PFSK-1 (cell line): ENCODE measurements at regions not wholly inside any gene's neighbourhood (a gene's known extent, or its start where the extent isn't known, plus 50 kb on each side); places are given as distances from the start of the nearest gene placed in this dataset.

Experiments used
- FOXP2 ChIP-seq: optimal IDR thresholded peaks from 2 replicates; pipeline ENCODE3; 2011; ENCODE audit warnings: borderline replicate concordance, control low read depth, inconsistent platforms; ENCODE audit not compliant: insufficient read depth; ENCODE audit errors: extremely low read length, extremely low read depth
- POLR2AphosphoS5 ChIP-seq: IDR thresholded peaks from 2 replicates; pipeline ENCODE4 v1.6.1; 2012; ENCODE audit warnings: low read depth, mild to moderate bottlenecking, control low read depth, low read length, moderate library complexity
- SIN3A ChIP-seq: IDR thresholded peaks from 2 replicates; pipeline ENCODE4 v1.6.1; 2012; ENCODE audit warnings: mild to moderate bottlenecking, low read length, moderate library complexity, borderline replicate concordance; ENCODE audit not compliant: insufficient read depth
- TAF1 ChIP-seq: IDR thresholded peaks from 2 replicates; pipeline ENCODE4 v1.6.1; 2012; ENCODE audit warnings: low read length, control low read depth, borderline replicate concordance; ENCODE audit not compliant: insufficient read depth
- TF ChIP-seq, protein P1 (sequence below), 2 experiments: IDR thresholded peaks; 2 replicates each; pipeline versions ENCODE4 v1.6.1 to v1.8.0; 2011 to 2012; ENCODE audit warnings: low read depth in 2 of 2, low read length in 2 of 2, control low read depth in 1 of 2, inconsistent platforms in 1 of 2, mild to moderate bottlenecking in 1 of 2, moderate library complexity in 1 of 2; ENCODE audit not compliant: insufficient read depth in 1 of 2

DNA sequence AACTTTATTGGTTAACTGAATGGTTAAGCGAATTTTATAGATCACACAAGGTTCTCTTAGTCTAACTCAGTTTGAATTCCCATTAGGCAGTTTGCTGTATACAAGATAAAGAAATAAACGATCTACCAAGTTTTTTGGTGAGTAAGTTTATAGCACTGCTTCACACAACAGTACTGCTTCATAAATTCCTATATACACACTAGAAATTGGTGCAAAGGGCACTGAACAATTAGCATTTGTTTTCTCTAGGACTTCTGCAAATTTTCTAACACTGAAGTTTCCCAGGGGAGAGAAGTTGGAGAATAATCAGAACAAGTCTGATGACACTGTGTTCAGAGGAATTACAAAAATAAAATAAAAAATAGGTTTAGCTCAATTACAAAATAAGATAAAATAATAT, 1138.8 kb upstream of the PCDH9 start:
- TF ChIP-seq POLR2AphosphoS5, result no peak
- TF ChIP-seq TAF1, result no peak
- TF ChIP-seq, protein P1, sequence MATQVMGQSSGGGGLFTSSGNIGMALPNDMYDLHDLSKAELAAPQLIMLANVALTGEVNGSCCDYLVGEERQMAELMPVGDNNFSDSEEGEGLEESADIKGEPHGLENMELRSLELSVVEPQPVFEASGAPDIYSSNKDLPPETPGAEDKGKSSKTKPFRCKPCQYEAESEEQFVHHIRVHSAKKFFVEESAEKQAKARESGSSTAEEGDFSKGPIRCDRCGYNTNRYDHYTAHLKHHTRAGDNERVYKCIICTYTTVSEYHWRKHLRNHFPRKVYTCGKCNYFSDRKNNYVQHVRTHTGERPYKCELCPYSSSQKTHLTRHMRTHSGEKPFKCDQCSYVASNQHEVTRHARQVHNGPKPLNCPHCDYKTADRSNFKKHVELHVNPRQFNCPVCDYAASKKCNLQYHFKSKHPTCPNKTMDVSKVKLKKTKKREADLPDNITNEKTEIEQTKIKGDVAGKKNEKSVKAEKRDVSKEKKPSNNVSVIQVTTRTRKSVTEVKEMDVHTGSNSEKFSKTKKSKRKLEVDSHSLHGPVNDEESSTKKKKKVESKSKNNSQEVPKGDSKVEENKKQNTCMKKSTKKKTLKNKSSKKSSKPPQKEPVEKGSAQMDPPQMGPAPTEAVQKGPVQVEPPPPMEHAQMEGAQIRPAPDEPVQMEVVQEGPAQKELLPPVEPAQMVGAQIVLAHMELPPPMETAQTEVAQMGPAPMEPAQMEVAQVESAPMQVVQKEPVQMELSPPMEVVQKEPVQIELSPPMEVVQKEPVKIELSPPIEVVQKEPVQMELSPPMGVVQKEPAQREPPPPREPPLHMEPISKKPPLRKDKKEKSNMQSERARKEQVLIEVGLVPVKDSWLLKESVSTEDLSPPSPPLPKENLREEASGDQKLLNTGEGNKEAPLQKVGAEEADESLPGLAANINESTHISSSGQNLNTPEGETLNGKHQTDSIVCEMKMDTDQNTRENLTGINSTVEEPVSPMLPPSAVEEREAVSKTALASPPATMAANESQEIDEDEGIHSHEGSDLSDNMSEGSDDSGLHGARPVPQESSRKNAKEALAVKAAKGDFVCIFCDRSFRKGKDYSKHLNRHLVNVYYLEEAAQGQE (IDR thresholded peaks at IDR 0.05; ENCODE audit: insufficient read depth in 1 of 2, low read depth in 2 of 2, low read length in 2 of 2), result no peak
- no peak for TF ChIP-seq SIN3A
- no peak for TF ChIP-seq FOXP2
